ENCODE measurements at regions not wholly inside any gene's neighbourhood (a gene's known extent, or its start where the extent isn't known, plus 50 kb on each side); places are given as distances from the start of the nearest gene placed in this dataset.

GRCh38 chr10:130579913-130580312 is 443.7 kb downstream of the GLRX3 start:
- Histone ChIP-seq H3K79me1 (replicated peaks; ENCODE audit: low read length, poor library complexity, severe bottlenecking) (no peaks in the 10 kb centered on the region), H2BK12ac (ENCODE audit: low read length in 2 of 2) (no peak overlapping the region), H3K36me3 (ENCODE audit: control insufficient read depth in 1 of 2, insufficient read depth in 2 of 2, low read depth in 1 of 2, low read length in 2 of 2) (no peaks in the 10 kb centered on the region), H2BK120ac (ENCODE audit: low read depth, low read length) (no peak overlapping the region), H2AFZ (ENCODE audit: low read depth, low read length) (no peak overlapping the region), H3K14ac (ENCODE audit: low read length in 2 of 2) (no peak overlapping the region), H4K91ac (ENCODE audit: low read length) (no peak overlapping the region), H3K18ac (ENCODE audit: low read depth in 1 of 2, low read length in 2 of 2) (no peak overlapping the region), H3K27me3 (ENCODE audit: control insufficient read depth in 1 of 2, insufficient read depth in 1 of 2, low read length in 2 of 2) (no peaks in the 10 kb centered on the region), H2BK15ac (ENCODE audit: low read depth, poor library complexity, severe bottlenecking) (no peak overlapping the region), H3K9me3 (ENCODE audit: control insufficient read depth, low read length) (no peaks in the 10 kb centered on the region), H3K4me1 (ENCODE audit: control insufficient read depth, insufficient read depth, low read depth, low read length) (no peaks in the 10 kb centered on the region), H3K4ac (ENCODE audit: low read depth in 1 of 2, low read length in 2 of 2) (no peak overlapping the region), H2BK5ac (ENCODE audit: low read depth, low read length, poor library complexity, severe bottlenecking) (no peak overlapping the region), H3K4me2 (ENCODE audit: low read length, poor library complexity, severe bottlenecking) (no peak overlapping the region), H3K4me3 (ENCODE audit: insufficient read depth in 1 of 2, low read depth in 1 of 2, low read length in 2 of 2) (no peak overlapping the region), H4K8ac (ENCODE audit: low read length) (no peak overlapping the region), H3K23ac (ENCODE audit: low read length in 2 of 2) (no peak overlapping the region), H3K9ac (ENCODE audit: low read length) (no peak overlapping the region), H3K27ac (ENCODE audit: low read length, poor library complexity, severe bottlenecking) (no peak overlapping the region), H2AK5ac (ENCODE audit: low read length, severe bottlenecking) (no peak overlapping the region)
- 61% methylated on average over 4 of the region's 4 CpGs for WGBS
- no peak for DNase-seq

- Histone ChIP-seq H2BK5ac (ENCODE audit: low read depth, low read length, poor library complexity, severe bottlenecking) (no peak overlapping the region), H3K14ac (ENCODE audit: low read length in 2 of 2) (no peak overlapping the region), H3K27ac (ENCODE audit: low read length, poor library complexity, severe bottlenecking) (no peak overlapping the region), H3K4me1 (ENCODE audit: control insufficient read depth, insufficient read depth, low read depth, low read length) (no peaks in the 10 kb centered on the region), H4K91ac (ENCODE audit: low read length) (no peak overlapping the region), H2BK120ac (ENCODE audit: low read depth, low read length) (no peak overlapping the region), H2AK5ac (ENCODE audit: low read length, severe bottlenecking) (no peak overlapping the region), H2AFZ (ENCODE audit: low read depth, low read length) (no peak overlapping the region), H3K18ac (ENCODE audit: low read depth in 1 of 2, low read length in 2 of 2) (no peak overlapping the region), H3K79me1 (replicated peaks; ENCODE audit: low read length, poor library complexity, severe bottlenecking) (no peaks in the 10 kb centered on the region), H3K4me2 (ENCODE audit: low read length, poor library complexity, severe bottlenecking) (no peak overlapping the region), H3K9me3 (ENCODE audit: control insufficient read depth, low read length) (no peaks in the 10 kb centered on the region), H2BK15ac (ENCODE audit: low read depth, poor library complexity, severe bottlenecking) (no peak overlapping the region), H3K4ac (ENCODE audit: low read depth in 1 of 2, low read length in 2 of 2) (no peak overlapping the region), H4K8ac (ENCODE audit: low read length) (no peak overlapping the region), H2BK12ac (ENCODE audit: low read length in 2 of 2) (no peak overlapping the region), H3K23ac (ENCODE audit: low read length in 2 of 2) (no peak overlapping the region), H3K36me3 (ENCODE audit: control insufficient read depth in 1 of 2, insufficient read depth in 2 of 2, low read depth in 1 of 2, low read length in 2 of 2) (no peaks in the 10 kb centered on the region), H3K9ac (ENCODE audit: low read length) (no peak overlapping the region), H3K4me3 (ENCODE audit: insufficient read depth in 1 of 2, low read depth in 1 of 2, low read length in 2 of 2) (no peak overlapping the region), H3K27me3 (ENCODE audit: control insufficient read depth in 1 of 2, insufficient read depth in 1 of 2, low read length in 2 of 2) (no peaks in the 10 kb centered on the region)
- 74% methylated on average over 5 of the region's 5 CpGs for WGBS
- no peak for DNase-seq
Observed at GRCh38 chr10:130580975-130581374, 444.8 kb downstream of the GLRX3 start.

GRCh38 chr10:130587718-130588117 is 451.5 kb downstream of the GLRX3 start:
- Histone ChIP-seq H3K23ac (ENCODE audit: low read length in 2 of 2) (no peak overlapping the region), H3K4me3 (ENCODE audit: insufficient read depth in 1 of 2, low read depth in 1 of 2, low read length in 2 of 2) (no peak overlapping the region), H3K18ac (ENCODE audit: low read depth in 1 of 2, low read length in 2 of 2) (no peak overlapping the region), H3K14ac (ENCODE audit: low read length in 2 of 2) (no peak overlapping the region), H3K27me3 (ENCODE audit: control insufficient read depth in 1 of 2, insufficient read depth in 1 of 2, low read length in 2 of 2) (no peaks in the 10 kb centered on the region), H2BK15ac (ENCODE audit: low read depth, poor library complexity, severe bottlenecking) (no peak overlapping the region), H4K91ac (ENCODE audit: low read length) (no peak overlapping the region), H2BK12ac (ENCODE audit: low read length in 2 of 2) (no peak overlapping the region), H2AFZ (ENCODE audit: low read depth, low read length) (no peak overlapping the region), H2BK120ac (ENCODE audit: low read depth, low read length) (no peak overlapping the region), H3K27ac (ENCODE audit: low read length, poor library complexity, severe bottlenecking) (no peak overlapping the region), H2BK5ac (ENCODE audit: low read depth, low read length, poor library complexity, severe bottlenecking) (no peak overlapping the region), H2AK5ac (ENCODE audit: low read length, severe bottlenecking) (no peak overlapping the region), H3K4me2 (ENCODE audit: low read length, poor library complexity, severe bottlenecking) (no peak overlapping the region), H3K9ac (ENCODE audit: low read length) (no peak overlapping the region), H3K4ac (ENCODE audit: low read depth in 1 of 2, low read length in 2 of 2) (no peak overlapping the region), H3K9me3 (ENCODE audit: control insufficient read depth, low read length) (no peaks in the 10 kb centered on the region), H3K4me1 (ENCODE audit: control insufficient read depth, insufficient read depth, low read depth, low read length) (no peaks in the 10 kb centered on the region), H3K79me1 (replicated peaks; ENCODE audit: low read length, poor library complexity, severe bottlenecking) (no peaks in the 10 kb centered on the region), H3K36me3 (ENCODE audit: control insufficient read depth in 1 of 2, insufficient read depth in 2 of 2, low read depth in 1 of 2, low read length in 2 of 2) (no peaks in the 10 kb centered on the region), H4K8ac (ENCODE audit: low read length) (no peak overlapping the region)
- DNase-seq = no peak
- 70% methylated on average over 4 of the region's 4 CpGs for whole genome bisulfite sequencing

GRCh38 chr10:130606001-130606405 is 469.8 kb downstream of the GLRX3 start:
- Histone ChIP-seq H3K79me1 (replicated peaks; ENCODE audit: low read length, poor library complexity, severe bottlenecking) (no peaks in the 10 kb centered on the region), H4K8ac (ENCODE audit: low read length) (no peak overlapping the region), H3K18ac (ENCODE audit: low read depth in 1 of 2, low read length in 2 of 2) (no peak overlapping the region), H3K4ac (ENCODE audit: low read depth in 1 of 2, low read length in 2 of 2) (no peak overlapping the region), H2BK12ac (ENCODE audit: low read length in 2 of 2) (no peak overlapping the region), H3K9ac (ENCODE audit: low read length) (no peak overlapping the region), H2BK120ac (ENCODE audit: low read depth, low read length) (no peak overlapping the region), H3K9me3 (ENCODE audit: control insufficient read depth, low read length) (peaks cover 36% of the 10 kb centered on the region), H3K27ac (ENCODE audit: low read length, poor library complexity, severe bottlenecking) (no peak overlapping the region), H3K4me2 (ENCODE audit: low read length, poor library complexity, severe bottlenecking) (no peak overlapping the region), H3K27me3 (ENCODE audit: control insufficient read depth in 1 of 2, insufficient read depth in 1 of 2, low read length in 2 of 2) (no peaks in the 10 kb centered on the region), H3K4me1 (ENCODE audit: control insufficient read depth, insufficient read depth, low read depth, low read length) (no peaks in the 10 kb centered on the region), H3K23ac (ENCODE audit: low read length in 2 of 2) (no peak overlapping the region), H2BK15ac (ENCODE audit: low read depth, poor library complexity, severe bottlenecking) (no peak overlapping the region), H2BK5ac (ENCODE audit: low read depth, low read length, poor library complexity, severe bottlenecking) (no peak overlapping the region), H2AFZ (ENCODE audit: low read depth, low read length) (no peak overlapping the region), H2AK5ac (ENCODE audit: low read length, severe bottlenecking) (no peak overlapping the region), H3K4me3 (ENCODE audit: insufficient read depth in 1 of 2, low read depth in 1 of 2, low read length in 2 of 2) (no peak overlapping the region), H3K14ac (ENCODE audit: low read length in 2 of 2) (no peak overlapping the region), H3K36me3 (ENCODE audit: control insufficient read depth in 1 of 2, insufficient read depth in 2 of 2, low read depth in 1 of 2, low read length in 2 of 2) (no peaks in the 10 kb centered on the region), H4K91ac (ENCODE audit: low read length) (no peak overlapping the region)
- no peak for DNase-seq
- 15% methylated on average over 9 of the region's 9 CpGs for WGBS
